Endothelial cell (in vitro differentiated cells): ENCODE measurements at regions not wholly inside any gene's neighbourhood (a gene's known extent, or its start where the extent isn't known, plus 50 kb on each side); places are given as distances from the start of the nearest gene placed in this dataset.
"Not testable (repeated sequence)": the region's sequence is repeated elsewhere in the genome, so short reads cannot be mapped to it uniquely, and the experiment has no call there.

Experiments
- DNase-seq: peaks from one replicate; pipeline ENCODE4 v3.0.0; 2021; ENCODE audit warnings: low spot score
- H3K27ac Mint-ChIP-seq: one replicate; pipeline ENCODE4 v1.8.0; 2021; ENCODE audit warnings: mixed read lengths, inconsistent platforms; ENCODE audit not compliant: unreplicated experiment
- H3K27me3 Mint-ChIP-seq: one replicate; pipeline ENCODE4 v1.8.0; 2021; ENCODE audit warnings: mild to moderate bottlenecking, moderate library complexity, mixed read lengths, inconsistent platforms; ENCODE audit not compliant: unreplicated experiment
- H3K36me3 Mint-ChIP-seq: one replicate; pipeline ENCODE4 v1.8.0; 2021; ENCODE audit warnings: mild to moderate bottlenecking, low read depth, mixed read lengths, inconsistent platforms; ENCODE audit not compliant: unreplicated experiment
- H3K4me1 Mint-ChIP-seq: one replicate; pipeline ENCODE4 v1.8.0; 2021; ENCODE audit warnings: mild to moderate bottlenecking, mixed read lengths, inconsistent platforms; ENCODE audit not compliant: unreplicated experiment
- H3K4me3 Mint-ChIP-seq: one replicate; pipeline ENCODE4 v1.8.0; 2021; ENCODE audit warnings: mild to moderate bottlenecking, mixed read lengths, inconsistent platforms; ENCODE audit not compliant: unreplicated experiment
- H3K9me3 Mint-ChIP-seq: one replicate; pipeline ENCODE4 v1.8.0; 2021; ENCODE audit warnings: mixed read lengths, inconsistent platforms; ENCODE audit not compliant: unreplicated experiment
- CTCF ChIP-seq: fragments of 200-600 bp; sonication (generic); IDR thresholded peaks from one replicate; pipeline ENCODE4 v1.5.0; 2021; ENCODE audit warnings: antibody characterized with exemption; ENCODE audit not compliant: unreplicated experiment

- H3K4me3 Mint-ChIP-seq: not testable (repeated sequence)
Observed at GRCh38 chr20:17891131-17891530, 77.5 kb downstream of the SNX5 start.

GRCh38 chr20:17890330-17890729 is 78.3 kb downstream of the SNX5 start:
- Mint-ChIP-seq H3K27ac (no peak overlapping the region), H3K36me3 (peaks cover 9% of the 10 kb centered on the region)

More at GRCh38 chr20:17891131-17891530, 77.5 kb downstream of the SNX5 start:
- not testable (repeated sequence) for H3K36me3 Mint-ChIP-seq, DNase-seq, H3K4me1 Mint-ChIP-seq, H3K27me3 Mint-ChIP-seq, H3K27ac Mint-ChIP-seq, H3K9me3 Mint-ChIP-seq

GRCh38 chr20:17889226-17889625 is 79.4 kb downstream of the SNX5 start:
- Mint-ChIP-seq H3K9me3 (no peaks in the 10 kb centered on the region), H3K36me3 (peaks cover 9% of the 10 kb centered on the region), H3K27me3 (peaks cover 2% of the 10 kb centered on the region), H3K4me1 (peaks cover 15% of the 10 kb centered on the region), H3K4me3 (no peak overlapping the region), H3K27ac (no peak overlapping the region)
- no peak for DNase-seq
- TF ChIP-seq CTCF: no peak

More at GRCh38 chr20:17890330-17890729, 78.3 kb downstream of the SNX5 start:
- H3K4me1 Mint-ChIP-seq: peaks cover 8% of the 10 kb centered on the region
- H3K27me3 Mint-ChIP-seq: no peaks in the 10 kb centered on the region
- H3K9me3 Mint-ChIP-seq: no peaks in the 10 kb centered on the region
- no peak overlapping the region for H3K4me3 Mint-ChIP-seq
- no peak for DNase-seq
- TF ChIP-seq CTCF: no peak

- Mint-ChIP-seq H3K27ac (no peak overlapping the region), H3K27me3 (peaks cover 2% of the 10 kb centered on the region), H3K9me3 (no peaks in the 10 kb centered on the region), H3K36me3 (peaks cover 9% of the 10 kb centered on the region), H3K4me1 (peaks cover 15% of the 10 kb centered on the region), H3K4me3 (no peak overlapping the region)
- DNase-seq: no peak
- no peak for TF ChIP-seq CTCF
Observed at GRCh38 chr20:17888044-17888443, 80.5 kb downstream of the SNX5 start.

- Mint-ChIP-seq H3K9me3 (no peaks in the 10 kb centered on the region), H3K36me3 (peaks cover 9% of the 10 kb centered on the region), H3K27ac (no peak overlapping the region), H3K27me3 (peaks cover 2% of the 10 kb centered on the region), H3K4me1 (peaks cover 15% of the 10 kb centered on the region), H3K4me3 (no peak overlapping the region)
- DNase-seq: no peak
- no peak for TF ChIP-seq CTCF
Observed at GRCh38 chr20:17887331-17888030, 81.1 kb downstream of the SNX5 start.
